A673 (cell line): ENCODE measurements at regions not wholly inside any gene's neighbourhood (a gene's known extent, or its start where the extent isn't known, plus 50 kb on each side); places are given as distances from the start of the nearest gene placed in this dataset.

Experiments
- EZH2 ChIP-seq: fragments of 200-600 bp; sonication (generic); IDR thresholded peaks from 2 replicates; pipeline ENCODE4 v1.6.1; 2017; ENCODE audit warnings: borderline replicate concordance, low read depth, mild to moderate bottlenecking, mixed read lengths, antibody characterized with exemption, low read length; ENCODE audit not compliant: poor library complexity, severe bottlenecking
- TF ChIP-seq, protein P1 (sequence below): fragments of 300-800, 200-600 bp; sonication (generic); conservative IDR thresholded peaks from 2 replicates; pipeline ENCODE4 v1.5.1; 2017; ENCODE audit warnings: low read depth, mild to moderate bottlenecking, antibody characterized with exemption, low read length, moderate library complexity, mixed read lengths

DNA sequence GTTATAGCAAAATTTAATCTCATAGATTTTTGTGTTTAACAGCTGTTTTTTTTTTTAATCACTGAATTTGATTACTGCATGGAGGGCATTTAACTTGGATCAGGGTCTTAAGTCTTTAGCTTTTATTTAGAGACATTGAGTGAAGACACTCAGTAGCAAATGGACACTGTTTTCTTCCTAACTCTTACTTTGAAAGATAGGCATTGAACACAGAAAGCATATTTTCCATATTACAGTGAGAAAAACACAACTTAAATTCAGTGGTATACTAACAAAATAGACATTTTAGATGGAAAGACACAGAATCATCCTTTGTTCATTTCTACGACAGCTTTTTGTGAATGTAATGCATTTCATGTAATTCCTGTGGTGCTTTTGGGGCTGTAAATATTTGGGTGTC lies 571.8 kb downstream of the PRKD1 start:
- TF ChIP-seq, protein P1, sequence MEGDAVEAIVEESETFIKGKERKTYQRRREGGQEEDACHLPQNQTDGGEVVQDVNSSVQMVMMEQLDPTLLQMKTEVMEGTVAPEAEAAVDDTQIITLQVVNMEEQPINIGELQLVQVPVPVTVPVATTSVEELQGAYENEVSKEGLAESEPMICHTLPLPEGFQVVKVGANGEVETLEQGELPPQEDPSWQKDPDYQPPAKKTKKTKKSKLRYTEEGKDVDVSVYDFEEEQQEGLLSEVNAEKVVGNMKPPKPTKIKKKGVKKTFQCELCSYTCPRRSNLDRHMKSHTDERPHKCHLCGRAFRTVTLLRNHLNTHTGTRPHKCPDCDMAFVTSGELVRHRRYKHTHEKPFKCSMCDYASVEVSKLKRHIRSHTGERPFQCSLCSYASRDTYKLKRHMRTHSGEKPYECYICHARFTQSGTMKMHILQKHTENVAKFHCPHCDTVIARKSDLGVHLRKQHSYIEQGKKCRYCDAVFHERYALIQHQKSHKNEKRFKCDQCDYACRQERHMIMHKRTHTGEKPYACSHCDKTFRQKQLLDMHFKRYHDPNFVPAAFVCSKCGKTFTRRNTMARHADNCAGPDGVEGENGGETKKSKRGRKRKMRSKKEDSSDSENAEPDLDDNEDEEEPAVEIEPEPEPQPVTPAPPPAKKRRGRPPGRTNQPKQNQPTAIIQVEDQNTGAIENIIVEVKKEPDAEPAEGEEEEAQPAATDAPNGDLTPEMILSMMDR = no peak
- TF ChIP-seq EZH2 = no peak
